T-helper 1 cell (primary cell): ENCODE measurements at regions not wholly inside any gene's neighbourhood (a gene's known extent, or its start where the extent isn't known, plus 50 kb on each side); places are given as distances from the start of the nearest gene placed in this dataset.
"Not testable (repeated sequence)": the region's sequence is repeated elsewhere in the genome, so short reads cannot be mapped to it uniquely, and the experiment has no call there.

ENCODE experiments used
- DNase-seq, 5 donors: peaks; one replicate each; pipeline ENCODE4 v3.0.0-alpha.2; 2012 to 2020

DNA sequence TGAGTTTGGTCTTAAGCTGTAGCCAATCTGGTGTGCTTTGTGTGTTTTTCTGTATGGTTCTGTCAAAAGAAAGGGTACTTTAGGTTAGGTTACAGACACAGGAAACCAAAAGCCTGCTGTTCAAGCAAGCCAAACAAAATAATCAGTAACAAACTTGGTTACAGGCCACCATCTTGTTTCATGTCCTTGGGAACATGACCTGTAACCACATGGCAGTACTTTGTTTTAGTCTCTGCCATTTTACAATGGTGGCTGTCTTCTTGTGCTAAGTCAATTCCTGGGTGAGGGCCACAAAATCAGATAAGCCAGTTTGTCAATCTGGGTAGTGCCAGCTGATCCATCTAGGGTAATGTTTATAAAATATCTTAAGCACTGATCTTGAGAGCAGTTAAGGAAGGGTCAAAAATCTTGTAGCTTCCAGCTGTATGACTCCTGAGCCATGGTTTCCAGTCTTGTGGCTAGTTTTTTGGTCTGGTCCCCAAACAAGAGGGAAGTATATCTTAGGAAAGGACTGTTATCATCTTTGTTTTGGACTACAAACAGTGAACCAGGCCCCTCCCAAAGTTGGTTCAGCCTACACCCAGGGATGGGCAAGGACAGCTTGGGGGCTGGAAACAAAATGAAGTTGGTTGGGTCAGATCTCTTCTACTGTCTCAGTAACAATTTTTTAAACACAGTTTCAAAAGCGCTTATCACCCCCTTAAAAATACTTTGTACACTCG lies 90.0 kb downstream of the IGLL5 start:
- no peak for DNase-seq

DNA sequence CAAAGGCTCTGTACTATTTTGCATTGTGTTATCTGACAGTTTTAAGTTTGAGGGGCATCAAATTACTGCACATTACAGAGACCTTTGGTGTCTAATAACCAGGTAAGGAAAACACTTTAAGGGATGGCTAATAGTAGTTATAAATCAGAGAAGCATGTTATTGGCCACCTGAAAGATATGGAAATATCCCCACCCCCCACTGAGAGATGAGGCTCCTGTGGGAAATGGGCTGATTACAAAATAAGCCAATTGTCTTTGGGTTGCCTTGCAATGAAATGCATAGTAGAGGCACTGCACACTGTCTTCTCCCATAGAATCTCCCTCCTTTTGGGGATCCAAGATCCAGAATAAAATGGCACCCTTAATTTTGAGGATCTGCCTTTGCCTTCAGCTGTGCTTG lies 91.0 kb downstream of the IGLL5 start:
- DNase-seq: no peak

DNA sequence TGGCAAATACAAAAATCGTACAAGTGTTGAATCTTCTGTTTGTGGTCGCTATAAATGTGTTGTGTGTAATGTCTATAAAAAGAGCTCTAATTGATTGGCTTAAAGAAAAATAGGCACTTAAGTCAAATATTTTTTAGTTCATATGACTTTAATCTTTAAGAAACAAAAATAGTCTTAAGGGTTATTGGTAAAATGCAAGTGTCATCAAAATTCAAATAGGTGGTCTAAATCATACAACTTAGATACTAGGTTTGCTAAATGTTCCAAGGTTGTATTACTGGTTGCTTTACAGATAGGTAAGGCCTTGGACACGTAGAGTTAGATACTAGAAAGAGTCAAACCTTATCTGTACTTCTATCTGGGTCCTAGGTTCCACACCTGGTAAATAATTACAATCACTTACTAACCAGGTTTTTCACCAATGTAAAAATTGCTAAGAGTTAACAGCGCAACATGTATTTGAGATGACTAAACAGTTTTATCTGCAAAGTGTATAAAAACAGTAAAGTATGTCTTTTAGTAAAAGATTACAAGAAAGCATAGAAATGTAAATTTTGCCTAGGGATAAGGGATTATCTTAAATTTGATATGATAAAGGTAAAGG lies 91.1 kb upstream of the GNAZ start:
- DNase-seq: no peak

DNA sequence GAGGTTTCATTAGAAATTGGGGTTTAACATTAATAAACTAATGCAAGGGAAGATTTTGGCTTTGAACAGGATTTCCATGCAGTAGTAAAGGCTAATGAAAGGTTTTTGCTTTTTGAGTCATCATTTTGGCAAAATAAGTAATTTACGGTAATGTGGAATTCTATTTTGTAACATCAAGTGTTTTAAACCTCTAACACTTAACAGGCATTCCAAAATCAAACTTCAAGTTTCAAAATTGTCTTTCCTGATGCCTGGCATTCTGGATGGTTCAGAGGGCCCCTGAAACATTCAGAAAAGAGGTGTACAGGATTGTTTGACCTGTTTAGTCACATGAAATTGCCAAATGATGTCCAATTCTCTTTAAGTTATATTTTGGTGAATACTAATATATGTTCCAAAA lies 90.4 kb upstream of the GNAZ start:
- DNase-seq: no peak

DNA sequence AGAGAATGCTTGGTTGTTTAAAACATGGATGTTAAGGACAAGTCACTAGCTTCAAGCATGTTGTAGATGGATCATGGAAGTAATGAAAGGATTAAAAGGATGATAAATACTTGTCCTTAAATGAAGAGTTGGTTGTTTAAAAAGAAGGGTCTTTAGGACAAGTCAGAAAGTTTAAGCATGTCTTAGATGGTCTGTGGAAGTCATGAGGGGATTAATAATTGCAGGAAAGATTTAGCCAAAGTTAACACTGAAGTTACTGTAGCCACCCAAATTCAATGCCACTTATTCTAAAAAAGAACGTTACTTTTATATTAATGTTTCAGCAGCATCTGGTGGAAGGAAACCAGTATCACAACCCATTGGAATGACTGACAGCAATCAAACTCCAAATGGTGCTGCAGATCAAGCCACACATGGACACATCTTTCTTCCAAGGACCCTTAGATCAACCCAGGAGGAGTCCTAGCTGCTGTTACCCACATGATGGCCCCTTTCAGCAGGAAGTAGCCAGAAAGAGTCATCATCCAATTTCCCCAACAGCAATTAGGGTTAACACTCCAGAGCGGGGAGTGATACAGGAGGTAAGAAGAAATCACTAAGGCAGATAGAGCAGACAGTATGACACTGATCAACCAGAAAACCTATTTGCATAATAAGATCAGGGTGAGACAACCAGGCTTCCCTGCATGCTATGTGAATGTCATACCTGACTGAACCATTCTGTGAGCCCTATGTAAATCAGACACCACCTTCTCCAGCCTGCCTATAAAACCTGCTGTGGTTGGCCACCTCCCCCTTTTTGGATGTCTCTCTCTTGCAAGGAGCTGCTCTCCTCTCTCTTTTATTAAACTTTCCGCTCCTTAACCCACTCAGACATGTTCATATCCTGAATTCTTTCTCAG lies 88.4 kb upstream of the GNAZ start:
- no peak for DNase-seq

DNA sequence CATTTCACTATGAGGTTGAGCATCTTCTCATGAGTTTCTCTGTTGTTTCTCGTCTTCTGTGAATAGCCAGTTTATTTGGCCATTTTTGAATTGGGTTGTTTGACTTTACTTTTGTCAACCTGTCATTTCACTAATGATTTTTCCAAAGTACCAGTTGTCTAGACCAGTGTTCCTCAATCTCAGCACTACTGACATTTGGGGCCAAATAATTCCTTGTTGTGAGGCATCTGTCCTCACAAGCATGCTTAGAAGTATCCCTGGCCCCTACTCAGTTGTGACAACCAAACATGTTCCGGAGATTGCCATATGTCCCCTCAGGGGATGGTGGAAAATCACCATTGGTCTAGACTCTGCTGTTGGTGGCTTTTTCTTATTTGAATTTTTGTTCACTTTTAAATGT lies 87.7 kb upstream of the GNAZ start:
- no peak for DNase-seq

DNA sequence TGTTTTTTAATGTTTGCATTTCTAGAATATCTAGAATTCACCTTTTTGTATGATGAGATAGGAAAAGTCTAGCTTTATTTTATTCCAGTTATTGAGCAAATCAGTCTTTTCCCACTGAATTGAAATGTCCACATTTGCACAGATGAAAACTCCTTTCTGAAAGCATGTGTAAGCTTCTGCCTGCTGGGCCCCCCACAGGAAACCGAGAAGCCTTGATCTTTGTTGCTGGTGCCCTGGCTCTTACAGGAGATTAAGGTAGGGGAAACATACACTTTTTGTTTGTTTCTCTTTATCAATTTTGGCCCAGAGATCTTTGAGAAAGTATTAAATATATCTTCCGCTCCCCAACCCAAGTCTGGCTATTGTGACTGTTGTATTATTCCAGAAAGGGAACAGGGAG lies 87.2 kb upstream of the GNAZ start:
- no peak for DNase-seq

DNA sequence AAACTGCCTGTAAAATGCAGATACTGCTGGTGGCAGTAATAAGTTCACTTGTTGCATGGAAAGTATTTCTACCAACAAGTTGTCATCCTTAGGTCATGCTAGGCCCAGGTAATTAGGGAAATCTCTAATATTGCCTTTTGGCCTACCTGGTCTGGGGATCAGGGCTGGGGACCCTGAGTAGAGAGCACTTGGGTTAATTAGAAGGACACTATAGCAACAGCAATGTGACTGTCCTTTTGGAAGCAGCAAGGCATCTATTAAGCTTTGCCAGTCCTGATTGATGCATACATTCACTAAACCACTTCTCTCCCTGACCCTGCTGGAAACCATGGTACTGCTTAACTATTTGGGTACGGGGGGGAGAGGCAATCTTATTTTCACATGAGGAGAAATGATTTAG lies 86.5 kb upstream of the GNAZ start:
- no peak for DNase-seq

DNA sequence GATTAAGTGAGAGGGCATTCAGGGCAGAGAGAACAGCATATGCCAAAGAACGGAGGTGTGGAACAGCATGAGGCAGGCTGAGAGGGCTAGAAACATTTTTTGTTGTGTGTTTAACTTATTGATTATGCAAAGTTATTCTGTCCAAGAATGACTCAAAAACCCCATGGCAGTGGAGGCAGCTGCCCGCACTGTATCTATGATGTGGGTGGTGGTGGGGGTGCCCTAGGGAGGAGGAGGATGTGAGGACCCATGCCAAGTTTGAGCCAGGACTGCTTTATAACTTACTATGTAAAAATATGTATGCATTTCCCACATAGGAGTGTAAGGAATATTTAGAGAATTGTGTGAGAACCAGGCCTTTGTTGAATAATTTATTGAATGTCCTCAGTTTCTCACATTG lies 85.4 kb upstream of the GNAZ start:
- no peak for DNase-seq

DNA sequence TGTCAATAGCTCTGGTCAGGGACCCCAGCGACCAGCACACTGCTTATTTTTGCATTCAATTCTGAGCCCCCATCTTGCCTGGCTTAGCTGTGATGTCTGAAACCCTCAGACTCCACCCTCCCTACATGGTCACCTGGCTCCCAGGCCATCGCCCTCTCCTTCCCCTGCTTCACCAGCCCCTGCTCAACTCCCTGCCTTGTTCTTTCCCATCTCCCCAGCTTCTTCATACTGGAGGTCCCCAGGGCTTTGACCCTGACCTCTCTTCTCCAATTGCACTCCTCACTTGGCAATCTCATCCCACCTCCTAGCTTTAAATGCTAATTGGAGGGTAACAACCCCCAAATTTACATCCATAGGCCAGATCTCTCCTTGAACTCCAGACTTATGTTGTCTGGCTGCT lies 84.3 kb upstream of the GNAZ start:
- DNase-seq: no peak

DNA sequence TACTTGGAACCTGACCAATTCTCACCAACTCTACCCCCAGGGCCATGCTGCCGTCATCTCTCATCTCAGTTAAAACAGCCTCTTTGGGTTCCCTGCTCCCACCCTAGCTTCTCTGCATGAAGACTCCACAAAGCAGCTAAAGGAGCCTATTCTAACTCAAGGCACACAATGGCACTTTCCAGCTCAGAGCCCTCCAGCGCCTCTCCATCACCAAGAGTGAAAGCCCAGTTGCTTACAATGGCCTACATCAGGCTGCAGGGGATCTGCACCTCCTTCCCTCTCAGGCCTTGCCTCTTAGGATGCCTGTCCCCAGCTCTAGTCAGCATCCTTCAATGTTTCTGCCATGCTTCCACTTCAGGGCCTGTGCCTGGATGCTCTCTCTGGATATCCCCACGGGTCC lies 83.7 kb upstream of the GNAZ start:
- DNase-seq: no peak

DNA sequence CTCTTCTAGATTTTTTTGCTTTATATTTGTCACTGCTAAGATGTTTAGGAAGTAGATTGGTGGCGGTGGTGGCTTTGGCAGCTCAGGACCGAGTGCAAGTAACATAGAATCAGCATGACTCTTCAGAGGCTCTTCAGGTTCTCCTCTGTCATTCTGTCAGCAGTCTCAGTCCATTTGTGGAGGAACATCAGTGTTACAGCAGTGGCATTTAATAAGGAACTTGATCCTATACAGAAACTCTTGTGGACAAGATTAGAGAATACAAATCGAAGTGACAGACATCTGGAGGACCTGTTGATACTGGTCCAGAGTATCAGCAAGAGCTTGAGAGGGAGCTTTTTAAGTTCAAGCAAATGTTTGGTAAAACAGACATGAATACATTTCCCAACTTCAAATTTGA lies 82.2 kb upstream of the GNAZ start:
- no peak for DNase-seq

DNA sequence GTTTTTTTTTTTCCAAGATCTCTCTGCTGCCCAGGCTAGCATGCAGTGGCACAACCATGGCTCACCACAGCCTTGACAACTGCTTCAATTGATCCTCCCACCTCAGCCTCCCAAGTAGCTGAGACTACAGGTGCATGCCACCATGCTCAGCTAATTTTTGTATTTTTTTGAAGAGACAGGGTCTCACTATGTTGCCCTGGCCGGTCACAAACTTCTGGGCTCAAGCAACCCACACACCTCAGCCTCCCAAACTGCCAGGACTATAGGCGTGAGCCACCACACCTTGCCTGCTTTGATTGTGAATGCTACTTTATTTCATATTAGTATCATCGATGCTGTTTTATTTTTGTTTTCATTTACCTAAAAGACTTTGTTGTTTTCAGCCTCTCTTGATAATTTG lies 81.5 kb upstream of the GNAZ start:
- no peak for DNase-seq

DNA sequence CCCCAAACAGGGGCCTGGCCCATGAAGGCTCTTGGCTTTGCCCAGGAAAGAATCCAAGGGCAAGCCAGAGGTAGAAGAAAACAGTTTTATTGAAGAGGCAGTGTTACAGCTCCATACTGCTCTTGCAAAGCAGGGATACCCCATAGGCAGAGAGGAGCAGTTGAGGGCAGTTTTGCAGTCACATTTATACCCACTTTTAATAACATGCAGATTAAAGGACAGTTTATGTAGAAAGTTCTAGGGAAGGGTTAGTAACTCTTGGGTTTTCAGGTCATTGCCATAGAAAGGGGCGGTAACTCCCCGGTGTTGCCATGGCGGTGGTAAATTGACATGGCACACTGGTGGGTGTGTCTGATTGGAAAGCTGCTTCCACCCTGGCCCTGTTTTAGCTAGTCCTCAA lies 80.5 kb upstream of the GNAZ start:
- no peak for DNase-seq

DNA sequence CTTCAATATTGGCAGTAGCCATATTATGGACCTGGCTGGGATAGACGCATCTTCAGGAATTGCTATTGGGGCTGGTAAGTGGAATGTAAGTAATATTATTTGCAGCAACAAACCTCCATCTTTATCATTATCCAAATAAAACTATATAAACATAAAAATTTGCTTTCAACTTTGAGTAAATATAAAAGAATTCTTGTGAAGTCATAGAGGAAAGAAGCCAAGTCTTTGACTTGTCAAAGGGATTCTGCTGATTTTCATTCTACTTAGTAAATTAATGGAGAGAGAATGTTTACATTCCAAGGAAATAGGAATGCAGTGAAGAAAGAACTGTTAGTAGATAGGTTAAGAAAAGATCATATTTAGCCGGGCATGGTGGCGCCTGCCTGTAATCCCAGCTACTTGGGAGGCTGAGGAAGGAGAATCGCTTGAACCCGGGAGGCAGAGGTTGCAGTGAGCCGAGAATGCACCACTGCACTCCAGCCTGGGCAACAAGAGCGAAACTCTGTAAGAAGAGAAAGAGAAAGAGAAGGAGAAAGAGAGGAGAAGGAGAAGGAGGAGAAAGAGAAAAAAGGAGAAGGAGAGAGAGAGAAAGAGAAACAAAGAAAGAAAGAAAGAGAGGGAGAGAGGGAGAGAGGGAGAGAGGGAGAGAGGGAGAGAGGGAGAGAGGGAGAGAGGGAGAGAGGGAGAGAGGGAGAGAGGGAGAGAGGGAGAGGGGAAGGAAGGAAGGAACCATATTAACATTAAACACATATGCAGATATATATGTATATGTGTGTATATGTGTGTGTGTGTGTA lies 79.4 kb upstream of the GNAZ start:
- DNase-seq: not testable (repeated sequence)

DNA sequence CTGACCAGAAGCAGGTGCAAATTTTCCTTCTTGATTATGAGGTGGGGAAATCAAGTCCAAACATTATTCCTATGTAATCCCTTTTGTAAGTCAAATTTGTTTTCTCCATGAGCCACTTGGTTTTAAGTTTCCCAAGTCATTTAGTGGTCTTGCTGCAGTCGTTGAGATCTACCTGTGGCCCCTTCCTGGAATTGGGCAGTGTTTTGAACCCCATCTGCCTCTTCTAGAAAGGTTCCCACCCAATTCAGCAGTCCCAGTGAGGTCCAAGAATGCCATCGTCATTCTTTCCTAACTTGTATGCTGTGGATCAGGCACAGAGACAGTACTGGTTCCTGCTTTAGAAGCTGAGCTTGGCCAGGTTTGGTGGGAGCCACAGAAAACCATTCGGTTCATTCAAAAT lies 77.8 kb upstream of the GNAZ start:
- DNase-seq: no peak

DNA sequence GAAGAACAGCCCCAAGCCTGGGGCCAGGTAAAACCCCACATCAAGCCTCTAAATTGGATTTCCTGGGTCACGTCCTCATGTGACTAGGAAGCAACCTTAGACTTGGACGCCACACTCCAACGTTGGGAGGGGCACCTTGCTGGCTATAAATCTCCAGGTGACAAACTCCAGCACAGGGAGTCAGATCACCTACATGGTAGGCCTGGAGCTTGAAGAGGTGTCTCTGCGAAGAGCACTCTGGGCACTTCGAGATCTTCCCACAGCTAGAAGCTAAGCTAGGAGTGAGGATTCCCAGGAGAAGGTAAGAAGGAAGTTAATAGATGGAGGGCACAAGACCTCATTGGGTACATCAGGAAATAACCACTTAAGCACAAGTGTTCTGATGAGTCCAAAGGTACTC lies 77.1 kb upstream of the GNAZ start:
- DNase-seq: no peak

DNA sequence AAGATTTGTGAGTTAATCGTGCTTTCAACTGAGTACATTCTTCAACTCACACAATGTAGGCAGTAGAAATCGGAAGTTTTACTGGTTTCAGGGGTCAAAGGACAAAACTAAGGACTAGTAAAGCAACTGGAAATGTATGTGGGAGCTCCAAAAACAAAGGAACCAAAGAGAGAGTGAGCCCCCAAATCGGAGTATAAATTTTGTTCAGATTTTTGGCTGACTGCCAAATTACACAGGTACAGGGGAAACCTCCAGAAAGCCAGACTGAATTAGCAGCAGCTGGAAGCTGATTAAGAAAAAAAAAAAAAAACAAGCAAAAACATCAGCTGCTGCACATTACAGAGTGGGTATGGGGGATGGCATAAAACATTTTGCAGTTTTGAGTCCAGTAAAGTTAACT lies 75.2 kb upstream of the GNAZ start:
- no peak for DNase-seq

DNA sequence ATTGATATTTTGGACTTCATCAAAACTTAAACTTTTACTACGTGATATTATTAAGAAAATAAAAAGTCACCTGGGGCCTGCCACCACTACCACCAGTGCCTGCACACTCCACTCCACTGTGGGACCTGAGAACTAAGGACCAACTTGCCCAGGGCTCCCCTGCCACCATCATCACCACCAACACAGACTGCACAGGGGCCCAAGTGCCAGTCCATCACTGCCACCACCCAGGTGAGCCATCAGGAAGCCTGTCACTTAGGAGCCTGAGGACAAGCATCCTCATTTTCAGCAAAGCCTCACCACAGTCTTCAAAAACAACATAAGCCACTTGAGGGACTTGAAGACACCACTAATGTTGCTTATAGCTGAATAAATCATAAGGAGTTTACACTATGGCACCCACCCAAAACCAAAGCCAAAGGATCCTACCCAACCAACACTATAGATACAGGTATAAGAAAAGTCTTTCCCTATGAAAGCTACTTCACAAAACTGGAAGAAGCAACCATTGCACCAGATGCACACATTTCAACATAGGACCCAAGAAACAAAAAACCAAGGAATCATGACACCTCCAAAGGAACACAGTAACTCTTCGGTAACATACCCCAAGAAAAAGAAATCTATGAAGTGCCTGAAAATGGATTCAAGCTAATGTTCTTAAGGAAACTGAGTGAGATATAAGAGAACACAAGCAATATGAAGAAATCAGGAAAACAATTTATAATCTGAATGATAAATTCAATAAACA lies 73.6 kb upstream of the GNAZ start:
- DNase-seq: no peak

DNA sequence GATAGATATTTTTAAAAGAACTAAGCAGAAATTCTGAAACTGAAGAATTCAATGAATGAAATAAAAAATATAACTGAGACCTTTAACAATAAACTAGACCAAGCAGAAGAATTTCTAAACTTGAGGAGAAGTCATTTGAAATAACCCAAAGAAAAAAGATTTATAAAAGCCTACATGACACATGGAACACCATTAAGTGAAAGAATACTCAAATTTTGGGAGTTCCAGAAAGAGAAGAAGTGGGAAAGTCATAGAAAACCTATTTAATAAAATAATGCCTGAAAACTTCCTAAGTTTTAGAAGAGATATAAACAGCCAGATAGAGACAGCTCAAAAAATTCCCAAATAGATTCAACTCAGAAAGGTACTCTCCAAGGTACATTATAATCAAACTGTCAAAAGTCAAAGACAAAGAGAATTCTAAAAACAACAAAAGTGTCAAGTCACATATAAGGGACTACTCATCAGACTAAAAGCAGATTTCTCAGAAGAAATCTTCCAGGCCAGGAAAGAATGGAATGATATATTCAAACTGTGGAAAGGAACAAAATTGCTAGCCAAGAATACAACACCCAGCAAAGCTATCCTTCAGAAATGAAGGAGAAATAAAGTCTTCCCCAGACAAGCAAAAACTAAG lies 72.9 kb upstream of the GNAZ start:
- no peak for DNase-seq

DNA sequence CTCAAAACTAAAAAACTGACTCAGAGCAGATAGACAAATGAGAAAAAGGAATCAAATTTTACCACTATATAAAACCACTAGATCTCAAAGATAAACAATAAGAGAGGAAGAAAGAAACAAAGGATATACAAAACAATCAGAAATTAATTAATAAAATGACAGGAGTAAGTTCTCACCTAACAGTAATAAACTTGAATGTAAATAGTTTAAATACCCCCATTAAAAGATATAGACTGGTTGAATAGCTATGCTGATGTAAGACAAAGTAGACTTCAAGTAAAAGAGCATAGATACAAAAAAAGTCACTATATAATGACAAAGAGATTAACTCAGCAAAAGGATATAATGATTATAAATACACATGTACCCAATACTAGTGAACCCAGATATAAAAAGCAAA lies 72.3 kb upstream of the GNAZ start:
- no peak for DNase-seq

DNA sequence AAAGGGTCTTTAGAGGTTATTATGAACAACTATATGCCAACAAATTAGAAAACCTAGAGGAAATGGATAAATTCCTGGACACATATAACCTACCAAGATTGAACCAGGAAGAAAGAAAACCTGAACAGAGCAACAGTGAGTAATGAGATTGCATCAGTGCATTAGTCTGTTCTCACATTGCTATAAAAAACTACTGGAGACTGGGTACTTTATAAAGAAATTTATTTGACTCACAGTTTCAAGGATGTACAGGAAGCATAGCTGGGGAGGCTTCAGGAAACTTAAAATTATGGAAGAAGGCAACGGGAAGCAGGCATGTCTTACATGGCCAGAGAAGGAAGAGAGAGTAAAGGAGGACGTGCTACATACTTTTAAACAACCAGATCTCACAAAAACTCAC lies 70.8 kb upstream of the GNAZ start:
- DNase-seq: no peak
